ENCODE measurements at regions not wholly inside any gene's neighbourhood (a gene's known extent, or its start where the extent isn't known, plus 50 kb on each side); places are given as distances from the start of the nearest gene placed in this dataset.

DNA sequence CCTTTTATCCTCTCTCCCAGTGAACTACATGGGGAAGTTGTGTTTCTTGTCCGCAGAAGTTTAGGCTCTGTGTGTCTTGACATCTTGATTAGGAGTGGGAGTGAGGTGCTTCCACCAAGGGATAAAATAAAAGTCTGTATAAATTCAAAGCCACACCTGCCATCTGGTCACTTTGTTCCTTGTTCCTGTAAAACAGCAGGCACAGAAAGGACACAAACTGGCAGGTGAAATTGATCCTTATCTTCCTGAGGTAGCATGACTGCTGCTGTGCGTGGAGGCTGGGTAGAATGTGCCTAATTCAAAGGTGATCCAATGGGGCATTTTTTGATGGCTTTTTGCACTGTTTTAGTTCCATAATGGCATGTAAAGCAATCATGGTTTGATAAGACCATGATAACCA, 104.3 kb upstream of the KITLG start:
- TF ChIP-seq CTCF (IDR thresholded peaks at IDR 0.05) = no peak
- no peak for TF ChIP-seq POLR2A (IDR thresholded peaks at IDR 0.05)
